GM12872 (cell line): ENCODE measurements at regions not wholly inside any gene's neighbourhood (a gene's known extent, or its start where the extent isn't known, plus 50 kb on each side); places are given as distances from the start of the nearest gene placed in this dataset.

Experiments
- TF ChIP-seq, protein P1 (sequence below): IDR thresholded peaks from 3 replicates; pipeline ENCODE4 v1.5.1; 2011; ENCODE audit warnings: low read depth, mild to moderate bottlenecking, low read length, moderate library complexity; ENCODE audit not compliant: insufficient read depth

DNA sequence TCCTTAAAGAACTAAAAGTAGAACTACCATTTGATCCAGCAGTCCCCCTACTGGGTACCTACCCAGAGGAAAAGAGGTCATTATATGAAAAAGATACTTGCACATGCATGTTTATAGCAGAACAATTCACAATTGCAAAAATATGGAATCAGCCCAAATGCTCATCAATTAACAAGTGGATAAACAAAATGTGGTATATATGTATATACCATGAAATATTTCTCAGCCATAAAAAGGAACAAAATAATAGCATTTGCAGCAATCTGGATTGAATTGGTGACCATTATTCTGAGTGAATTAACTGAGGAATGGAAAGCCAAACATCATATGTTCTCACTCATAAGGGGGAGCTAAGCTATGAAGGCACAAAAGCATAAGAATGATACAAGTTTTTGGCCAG is 64.7 kb upstream of the KRAS start:
- TF ChIP-seq, protein P1, sequence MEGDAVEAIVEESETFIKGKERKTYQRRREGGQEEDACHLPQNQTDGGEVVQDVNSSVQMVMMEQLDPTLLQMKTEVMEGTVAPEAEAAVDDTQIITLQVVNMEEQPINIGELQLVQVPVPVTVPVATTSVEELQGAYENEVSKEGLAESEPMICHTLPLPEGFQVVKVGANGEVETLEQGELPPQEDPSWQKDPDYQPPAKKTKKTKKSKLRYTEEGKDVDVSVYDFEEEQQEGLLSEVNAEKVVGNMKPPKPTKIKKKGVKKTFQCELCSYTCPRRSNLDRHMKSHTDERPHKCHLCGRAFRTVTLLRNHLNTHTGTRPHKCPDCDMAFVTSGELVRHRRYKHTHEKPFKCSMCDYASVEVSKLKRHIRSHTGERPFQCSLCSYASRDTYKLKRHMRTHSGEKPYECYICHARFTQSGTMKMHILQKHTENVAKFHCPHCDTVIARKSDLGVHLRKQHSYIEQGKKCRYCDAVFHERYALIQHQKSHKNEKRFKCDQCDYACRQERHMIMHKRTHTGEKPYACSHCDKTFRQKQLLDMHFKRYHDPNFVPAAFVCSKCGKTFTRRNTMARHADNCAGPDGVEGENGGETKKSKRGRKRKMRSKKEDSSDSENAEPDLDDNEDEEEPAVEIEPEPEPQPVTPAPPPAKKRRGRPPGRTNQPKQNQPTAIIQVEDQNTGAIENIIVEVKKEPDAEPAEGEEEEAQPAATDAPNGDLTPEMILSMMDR, result no peak

DNA sequence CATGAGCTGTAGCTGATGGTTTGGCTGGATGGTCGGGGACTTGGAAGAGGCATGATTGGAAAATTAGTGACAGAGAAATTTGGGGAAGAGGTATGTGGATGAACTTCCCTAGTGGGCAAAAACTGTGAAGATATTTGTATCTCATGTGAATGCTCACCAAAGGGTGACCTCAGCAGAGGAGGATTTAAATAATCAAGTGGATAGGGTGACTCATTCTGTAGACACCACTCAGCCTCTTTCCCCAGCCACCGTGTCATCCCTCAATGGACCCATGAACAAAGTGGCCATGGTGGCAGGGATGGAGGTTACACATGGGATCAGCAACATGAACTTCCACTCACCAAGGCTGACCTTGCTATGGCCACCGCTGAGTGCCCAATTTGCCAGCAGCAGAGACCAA is 60.8 kb upstream of the KRAS start:
- TF ChIP-seq, protein P1, result no peak

DNA sequence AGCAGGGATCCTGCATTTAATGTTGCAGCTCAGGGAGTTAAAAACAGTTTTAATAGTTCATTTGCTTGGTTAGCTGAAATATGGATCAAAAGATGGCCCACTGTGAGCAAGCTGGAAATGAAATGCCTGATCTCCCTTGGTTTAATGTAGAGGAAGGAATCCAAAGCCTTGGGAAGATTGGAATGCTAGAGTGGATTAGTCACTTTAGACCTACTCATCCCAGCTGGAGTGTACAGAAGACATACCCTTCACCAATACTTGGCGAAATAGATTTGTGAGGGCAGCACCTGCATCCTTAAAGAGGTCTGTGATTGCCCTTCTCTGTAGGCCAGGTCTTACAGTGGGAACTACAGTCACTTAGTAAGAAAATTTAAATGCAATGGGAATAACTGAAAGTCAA is 58.0 kb upstream of the KRAS start:
- TF ChIP-seq, protein P1, result no peak

DNA sequence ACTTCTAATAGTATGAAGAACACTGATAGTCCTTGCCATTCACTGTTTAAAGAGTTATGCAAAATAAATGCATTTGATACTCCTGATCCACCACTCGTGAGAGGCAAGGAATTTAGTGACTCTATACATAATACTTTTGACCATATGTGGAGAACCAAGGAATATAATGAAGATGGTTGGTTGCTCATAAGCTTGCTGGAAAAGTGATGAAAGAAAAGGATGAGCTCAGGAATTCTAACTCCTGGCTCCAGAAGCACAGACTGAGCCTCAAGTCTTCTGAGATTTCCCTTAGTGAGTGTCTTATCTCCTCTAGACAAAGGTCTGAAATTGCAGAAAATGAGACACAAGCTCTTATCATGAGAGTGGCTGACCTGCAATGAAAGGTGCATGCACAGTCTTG is 57.1 kb upstream of the KRAS start:
- TF ChIP-seq, protein P1, result no peak

DNA sequence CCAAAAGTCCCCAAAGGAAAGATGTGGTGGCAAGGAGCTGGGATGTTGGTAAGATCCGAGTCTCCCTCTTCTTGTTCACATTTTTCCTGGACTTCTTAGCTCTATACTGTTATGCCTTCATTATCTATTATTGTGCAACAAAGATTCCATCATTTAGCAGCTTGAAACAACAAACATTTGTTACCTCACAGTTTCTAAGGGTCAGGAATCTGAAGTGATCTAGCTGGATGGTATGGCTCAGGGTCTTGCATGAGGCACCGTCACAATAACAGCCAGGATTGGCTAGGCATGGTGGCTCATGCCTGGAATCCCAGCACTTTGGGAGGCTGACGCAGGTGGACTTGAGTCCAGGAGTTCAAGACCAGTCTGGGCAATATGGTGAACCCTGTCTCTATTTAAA is 51.1 kb upstream of the KRAS start:
- TF ChIP-seq, protein P1, result no peak
